Heart left ventricle (tissue), 16 donors: ENCODE measurements at regions not wholly inside any gene's neighbourhood (a gene's known extent, or its start where the extent isn't known, plus 50 kb on each side); places are given as distances from the start of the nearest gene placed in this dataset.

Experiments
- ATAC-seq, 4 donors: fragments of 200-7000 bp; cut with Tn5 transposase; one replicate each; pipeline ENCODE4 v1.9.1; 2020 to 2022; ENCODE audit warnings: moderate library complexity in 4 of 4, mild to moderate bottlenecking in 3 of 4, moderate number of reproducible peaks in 1 of 4
- DNase-seq, 5 donors: peaks; one replicate each; pipeline ENCODE4 v3.0.0-alpha.2; 2020
- H3K27ac ChIP-seq, 12 donors: fragments of 200-600 bp; sonication (generic) in 4 of 12; one replicate each; pipeline versions ENCODE4 v1.5.0 to v1.8.0; 2016 to 2022; ENCODE audit warnings: mild to moderate bottlenecking in 2 of 12
- H3K27me3 ChIP-seq, 9 donors: fragments of 200-600 bp; sonication (generic) in 2 of 9; one replicate each; pipeline versions ENCODE4 v1.5.1 to v1.8.0; 2016 to 2022; ENCODE audit warnings: mild to moderate bottlenecking in 3 of 9
- H3K36me3 ChIP-seq, 9 donors: fragments of 200-600 bp; sonication (generic) in 2 of 9; one replicate each; pipeline versions ENCODE4 v1.5.0 to v1.8.0; 2018 to 2022; ENCODE audit warnings: mild to moderate bottlenecking in 2 of 9
- H3K4me1 ChIP-seq, 12 donors: fragments of 200-600 bp; sonication (generic) in 4 of 12; one replicate each; pipeline versions ENCODE4 v1.5.0 to v1.8.0; 2016 to 2022; ENCODE audit warnings: mild to moderate bottlenecking in 3 of 12
- H3K4me3 ChIP-seq, 12 donors: fragments of 200-600 bp; sonication (generic) in 4 of 12; one replicate each; pipeline versions ENCODE4 v1.5.0 to v1.8.0; 2017 to 2022; ENCODE audit warnings: mild to moderate bottlenecking in 9 of 12, moderate library complexity in 4 of 12
- H3K9me3 ChIP-seq, 12 donors: fragments of 200-600 bp; sonication (generic) in 4 of 12; one replicate each; pipeline versions ENCODE4 v1.5.0 to v1.8.0; 2016 to 2022; ENCODE audit warnings: mild to moderate bottlenecking in 1 of 12
- POLR2A ChIP-seq, 2 donors: fragments of 450-650 bp; IDR thresholded peaks; one replicate each; pipeline ENCODE4 v1.6.1; 2017; ENCODE audit warnings: antibody characterized with exemption in 2 of 2, mild to moderate bottlenecking in 2 of 2, moderate library complexity in 2 of 2
- whole genome bisulfite sequencing, 4 donors: extraction: QIAGEN DNeasy Blood & Tissue Kit in 2 of 4; methylation state at CpG; one replicate each; pipeline versions ENCODE4 v1.1.5 to v1.1.7; 2013 to 2018; 5-methylcytosine and 5-hydroxymethylcytosine counted together
- intact Hi-C, 10 donors: fragments of 100-400 bp; cut with DNase I; formaldehyde crosslinking; loops; one replicate each; pipeline versions ENCODE4 v1.11.1 to v1.14.2; 2022
- TF ChIP-seq, protein P1 (sequence below), 12 donors: fragments of 200-600 bp; sonication (generic) in 4 of 12; IDR thresholded peaks; one replicate each; pipeline versions ENCODE4 v1.5.0 to v1.8.0; 2018 to 2022; ENCODE audit warnings: antibody characterized with exemption in 12 of 12, mild to moderate bottlenecking in 5 of 12
- donor health status: ischemic (EF 13 %, LVEDD 7.1; RV severe dilation, severe dysfunction).
- donor health status: healthy with polysubstance abuse.
- donor health status: DM: no; HTN: yes; CAD: no.
- donor health status: DM: no; HTN: no; CAD: no.
- donor health status: ischemic (EF 25% LVEDD 6.9; RV normal size, moderate dysfunction).
- donor health status: ischemic (EF 25% LVEDD 5.7; RV mildly dilated, moderate dysfunction).
- donor health status: healthy.
- donor health status: DM: yes; HTN: yes; CAD: no.
- donor health status: ischemic (EF 35%, LVEDD 5.7; RV mildly dilated, moderate dysfunction).
- donor health status: nonischemic (EF 11% LVEDD 7.7; RV severe dilation, severe dysfunction).
- donor health status: DM: yes; HTN: yes; CAD: no.
- donor health status: PGD.
- donor health status: ischemic (EF 29% LVEDD 5.4; RV normal size, mild dysfunction).
- donor health status: nonischemic (EF 23%, LVEDD 6.1; RV moderate dilation, normal function).

DNA sequence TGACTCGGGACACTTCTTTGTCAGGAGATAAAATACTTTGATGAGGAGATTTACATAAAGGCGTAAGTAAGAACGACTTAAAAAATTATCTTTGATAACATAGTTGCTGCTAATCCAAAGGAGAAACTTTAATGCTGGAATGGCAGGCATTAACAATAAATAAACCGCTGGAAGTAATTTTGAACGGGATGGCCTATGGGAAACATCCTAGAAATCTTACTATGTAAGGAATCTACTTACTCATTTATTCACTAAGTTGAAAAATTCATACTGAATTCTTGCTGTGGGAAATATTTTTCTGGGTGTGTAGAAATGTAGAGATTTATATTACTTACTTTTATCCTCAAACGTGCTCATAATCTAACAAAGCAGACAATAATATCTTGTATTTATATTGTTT is 425.7 kb upstream of the ZFP42 start:
- TF ChIP-seq, protein P1, sequence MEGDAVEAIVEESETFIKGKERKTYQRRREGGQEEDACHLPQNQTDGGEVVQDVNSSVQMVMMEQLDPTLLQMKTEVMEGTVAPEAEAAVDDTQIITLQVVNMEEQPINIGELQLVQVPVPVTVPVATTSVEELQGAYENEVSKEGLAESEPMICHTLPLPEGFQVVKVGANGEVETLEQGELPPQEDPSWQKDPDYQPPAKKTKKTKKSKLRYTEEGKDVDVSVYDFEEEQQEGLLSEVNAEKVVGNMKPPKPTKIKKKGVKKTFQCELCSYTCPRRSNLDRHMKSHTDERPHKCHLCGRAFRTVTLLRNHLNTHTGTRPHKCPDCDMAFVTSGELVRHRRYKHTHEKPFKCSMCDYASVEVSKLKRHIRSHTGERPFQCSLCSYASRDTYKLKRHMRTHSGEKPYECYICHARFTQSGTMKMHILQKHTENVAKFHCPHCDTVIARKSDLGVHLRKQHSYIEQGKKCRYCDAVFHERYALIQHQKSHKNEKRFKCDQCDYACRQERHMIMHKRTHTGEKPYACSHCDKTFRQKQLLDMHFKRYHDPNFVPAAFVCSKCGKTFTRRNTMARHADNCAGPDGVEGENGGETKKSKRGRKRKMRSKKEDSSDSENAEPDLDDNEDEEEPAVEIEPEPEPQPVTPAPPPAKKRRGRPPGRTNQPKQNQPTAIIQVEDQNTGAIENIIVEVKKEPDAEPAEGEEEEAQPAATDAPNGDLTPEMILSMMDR (IDR thresholded peaks at IDR 0.05), result no peak
- TF ChIP-seq POLR2A (IDR thresholded peaks at IDR 0.05), result no peak
- intact Hi-C loops, result no loop called here
- 82 to 85% (median 84%) methylated on average over 6 of the region's 6 CpGs for WGBS, 4 donors
- ATAC-seq, result no peak
- no peak overlapping the region for H3K4me3 ChIP-seq
- H3K9me3 ChIP-seq, result peaks cover 0 to 6% (median 0%) of the 10 kb centered on the region in 12 donors
- H3K4me1 ChIP-seq, result no peaks in the 10 kb centered on the region
- H3K27me3 ChIP-seq, result no peaks in the 10 kb centered on the region
- H3K27ac ChIP-seq, result no peak overlapping the region
- DNase-seq, result no peak
- no peaks in the 10 kb centered on the region for H3K36me3 ChIP-seq

DNA sequence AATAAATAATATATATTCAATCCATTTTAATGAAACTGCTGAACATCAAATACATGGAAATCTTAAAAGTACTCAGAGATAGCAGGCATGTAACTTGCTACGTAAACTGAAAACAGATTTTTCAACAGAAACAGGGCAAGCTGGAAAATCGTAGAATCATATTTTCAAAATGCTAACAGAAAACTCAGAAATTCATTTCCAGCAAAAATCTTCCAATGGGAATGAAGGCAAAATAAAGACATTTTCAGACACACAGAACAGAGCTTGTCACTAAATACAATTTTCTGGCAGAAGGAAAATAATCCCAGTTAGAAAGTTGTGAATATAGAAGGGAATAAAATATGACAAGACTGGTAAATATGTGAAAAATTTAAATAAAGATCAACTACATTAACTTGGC is 419.9 kb upstream of the ZFP42 start:
- Histone ChIP-seq H3K4me1 (no peaks in the 10 kb centered on the region), H3K27ac (no peak overlapping the region), H3K36me3 (no peaks in the 10 kb centered on the region), H3K9me3 (peaks cover 0 to 6% (median 0%) of the 10 kb centered on the region in 12 donors), H3K4me3 (no peak overlapping the region), H3K27me3 (no peaks in the 10 kb centered on the region)
- ATAC-seq (no peak), DNase-seq (no peak)
- TF ChIP-seq POLR2A (IDR thresholded peaks at IDR 0.05), result no peak
- TF ChIP-seq, protein P1 (IDR thresholded peaks at IDR 0.05), result no peak
- WGBS, 4 donors, result 89 to 94% (median 90%) methylated on average over 2 of the region's 2 CpGs
- intact Hi-C loops, result no loop called here

DNA sequence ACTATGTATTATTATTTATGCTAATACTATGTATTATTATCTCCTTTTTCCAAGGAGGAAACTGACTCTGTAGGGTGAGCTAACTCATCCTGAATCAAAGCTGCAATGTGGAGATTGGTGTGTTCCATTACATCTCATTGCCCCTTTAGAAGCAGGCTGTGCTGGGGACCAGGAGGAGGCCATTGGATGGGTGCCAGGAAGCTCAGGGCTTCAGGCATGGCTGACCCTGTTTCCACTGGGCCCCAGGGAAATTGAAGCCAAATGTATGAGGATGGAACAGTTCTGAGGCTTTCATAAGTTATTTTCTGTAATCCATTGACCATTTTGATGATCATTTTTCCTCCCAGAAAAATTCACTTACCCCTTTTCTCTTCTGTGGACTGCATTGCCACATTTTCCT is 418.8 kb upstream of the ZFP42 start:
- Histone ChIP-seq H3K9me3 (peaks cover 0 to 6% (median 0%) of the 10 kb centered on the region in 12 donors), H3K27ac (no peak overlapping the region), H3K4me3 (no peak overlapping the region), H3K36me3 (no peaks in the 10 kb centered on the region), H3K4me1 (no peaks in the 10 kb centered on the region), H3K27me3 (no peaks in the 10 kb centered on the region)
- ATAC-seq, result no peak
- intact Hi-C loops, result no loop called here
- DNase-seq, result no peak
- no peak for TF ChIP-seq POLR2A (IDR thresholded peaks at IDR 0.05)
- TF ChIP-seq, protein P1 (IDR thresholded peaks at IDR 0.05), result no peak

DNA sequence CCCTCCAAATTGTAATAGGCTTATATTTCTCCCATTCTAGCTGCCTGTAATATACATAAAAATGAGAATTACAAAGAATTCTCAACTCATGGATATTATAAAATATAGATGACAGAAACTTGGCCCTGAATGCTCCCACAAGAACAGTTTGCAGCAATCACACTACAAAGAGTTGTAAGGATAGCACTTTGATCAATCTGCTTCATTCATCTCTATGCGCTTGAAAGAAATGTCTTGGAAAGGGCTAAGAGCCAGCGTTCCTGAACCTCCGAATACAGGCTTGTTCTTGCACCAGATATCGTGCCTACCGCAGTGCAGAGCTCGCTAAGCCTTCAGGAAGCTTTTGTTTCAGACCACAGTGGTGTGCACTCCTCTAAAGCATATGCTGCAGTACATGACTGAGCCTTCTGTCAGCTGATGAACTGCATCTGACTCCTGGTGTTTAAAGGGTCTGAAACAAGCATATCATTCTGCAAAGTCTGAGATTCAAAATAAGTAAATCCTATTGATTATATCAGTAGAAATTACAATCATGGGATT is 417.6 kb upstream of the ZFP42 start:
- intact Hi-C loops, result no loop called here
- 76 to 81% (median 78%) methylated on average over 6 of the region's 6 CpGs for WGBS, 4 donors
- no peak overlapping the region for H3K27ac ChIP-seq
- TF ChIP-seq, protein P1 (IDR thresholded peaks at IDR 0.05), result no peak
- TF ChIP-seq POLR2A (IDR thresholded peaks at IDR 0.05), result no peak
- no peaks in the 10 kb centered on the region for H3K27me3 ChIP-seq
- H3K9me3 ChIP-seq, result peaks cover 0 to 6% (median 0%) of the 10 kb centered on the region in 12 donors
- no peak overlapping the region for H3K4me3 ChIP-seq
- H3K4me1 ChIP-seq, result no peaks in the 10 kb centered on the region
- no peak for ATAC-seq
- H3K36me3 ChIP-seq, result no peaks in the 10 kb centered on the region
- no peak for DNase-seq
